HCT116 (cell line): ENCODE measurements at regions not wholly inside any gene's neighbourhood (a gene's known extent, or its start where the extent isn't known, plus 50 kb on each side); places are given as distances from the start of the nearest gene placed in this dataset.

ENCODE experiments used
- CTCF ChIP-seq, 3 experiments: fragments of 200-600 bp in 1 of 3; sonication (generic) in 1 of 3; IDR thresholded peaks in 2 of 3; conservative IDR thresholded peaks in 1 of 3; 2 replicates each; pipeline ENCODE4 v1.5.1; 2012 to 2017; ENCODE audit warnings: low read depth in 2 of 3, low read length in 2 of 3, antibody characterized with exemption in 1 of 3, borderline replicate concordance in 1 of 3, control low read depth in 1 of 3, mild to moderate bottlenecking in 1 of 3, mixed read lengths in 1 of 3, mixed run types in 1 of 3, moderate library complexity in 1 of 3; ENCODE audit not compliant: insufficient read depth in 1 of 3
- EZH2 ChIP-seq: fragments of 200-600 bp; sonication (generic); IDR thresholded peaks from 2 replicates; pipeline ENCODE4 v1.6.1; 2017; ENCODE audit warnings: antibody characterized with exemption, mixed run types
- MAX ChIP-seq: IDR thresholded peaks from 2 replicates; pipeline ENCODE4 v1.6.1; 2012
- POLR2AphosphoS5 ChIP-seq: IDR thresholded peaks from 2 replicates; pipeline ENCODE4 v1.6.1; 2011; ENCODE audit warnings: mild to moderate bottlenecking, low read depth, low read length, moderate library complexity
- RAD21 ChIP-seq: IDR thresholded peaks from 2 replicates; pipeline ENCODE4 v1.6.1; 2012; ENCODE audit warnings: low read depth, mild to moderate bottlenecking
- SP1 ChIP-seq: IDR thresholded peaks from 2 replicates; pipeline ENCODE4 v1.6.1; 2012; ENCODE audit warnings: low read depth
- YY1 ChIP-seq: IDR thresholded peaks from 2 replicates; pipeline ENCODE4 v1.6.1; 2011; ENCODE audit warnings: low read length, low read depth, moderate library complexity, mild to moderate bottlenecking; ENCODE audit not compliant: insufficient replicate concordance; ENCODE audit errors: extremely low read depth

GRCh38 chr5:30156156-30156555, 1037.3 kb upstream of the CDH6 start:
- TF ChIP-seq CTCF (IDR thresholded peaks at IDR 0.05 in 2 of 3, conservative IDR thresholded peaks at IDR 0.05 in 1 of 3; ENCODE audit: borderline replicate concordance in 1 of 3, insufficient read depth in 1 of 3, low read depth in 2 of 3, low read length in 2 of 3) (no peak), YY1 (no peak), EZH2 (no peak), SP1 (no peak), RAD21 (no peak), POLR2AphosphoS5 (no peak), MAX (no peak)
